Mesenchymal stem cell (in vitro differentiated cells and primary cell): ENCODE measurements at regions not wholly inside any gene's neighbourhood (a gene's known extent, or its start where the extent isn't known, plus 50 kb on each side); places are given as distances from the start of the nearest gene placed in this dataset.
A peak's percentile ranks its signal among the peaks of the same experiment; 100 is the strongest.

Source experiments
- DNase-seq: peaks from one replicate; pipeline ENCODE4 v3.0.0-alpha.2; 2013
- H2AFZ ChIP-seq: one replicate; pipeline ENCODE4 v1.6.1; 2013; ENCODE audit warnings: low read depth, mild to moderate bottlenecking, control low read depth, inconsistent platforms, low read length, moderate library complexity
- H2AK5ac ChIP-seq: 2 replicates; pipeline ENCODE4 v1.6.1; 2013; ENCODE audit warnings: low read length, moderate library complexity, mild to moderate bottlenecking, inconsistent platforms; ENCODE audit not compliant: severe bottlenecking
- H2BK120ac ChIP-seq: one replicate; pipeline ENCODE4 v1.6.1; 2013; ENCODE audit warnings: low read depth, mild to moderate bottlenecking, inconsistent platforms, low read length, moderate library complexity
- H2BK12ac ChIP-seq, 2 experiments: one replicate each; pipeline ENCODE4 v1.6.1; 2013; ENCODE audit warnings: inconsistent platforms in 2 of 2, low read length in 2 of 2, mild to moderate bottlenecking in 2 of 2, moderate library complexity in 2 of 2, control low read depth in 1 of 2
- H2BK15ac ChIP-seq: one replicate; pipeline ENCODE4 v1.6.1; 2013; ENCODE audit warnings: mild to moderate bottlenecking, low read depth, inconsistent platforms; ENCODE audit not compliant: poor library complexity, severe bottlenecking
- H2BK5ac ChIP-seq: 2 replicates; pipeline ENCODE4 v1.6.1; 2013; ENCODE audit warnings: low read depth, mild to moderate bottlenecking, low read length, control low read depth, inconsistent platforms; ENCODE audit not compliant: poor library complexity, severe bottlenecking
- H3K14ac ChIP-seq, 2 experiments: one replicate each; pipeline ENCODE4 v1.6.1; 2013; ENCODE audit warnings: inconsistent platforms in 2 of 2, low read length in 2 of 2, control low read depth in 1 of 2, mild to moderate bottlenecking in 1 of 2, moderate library complexity in 1 of 2
- H3K18ac ChIP-seq, 2 experiments: one replicate each; pipeline ENCODE4 v1.6.1; 2013; ENCODE audit warnings: inconsistent platforms in 2 of 2, low read length in 2 of 2, control low read depth in 1 of 2, low read depth in 1 of 2, mild to moderate bottlenecking in 1 of 2
- H3K23ac ChIP-seq, 2 experiments: one replicate each; pipeline ENCODE4 v1.6.1; 2013; ENCODE audit warnings: inconsistent platforms in 2 of 2, low read length in 2 of 2, mild to moderate bottlenecking in 2 of 2, moderate library complexity in 2 of 2, control low read depth in 1 of 2
- H3K27ac ChIP-seq: 2 replicates; pipeline ENCODE4 v1.5.1; 2013; ENCODE audit warnings: mild to moderate bottlenecking, moderate library complexity, low read length, control low read depth, inconsistent platforms; ENCODE audit not compliant: poor library complexity, severe bottlenecking
- H3K27me3 ChIP-seq, 2 experiments: 2 replicates each; pipeline versions ENCODE4 v1.6.1 to v1.7.0; 2013; ENCODE audit warnings: low read length in 2 of 2, mild to moderate bottlenecking in 2 of 2, moderate library complexity in 2 of 2, control low read depth in 1 of 2, inconsistent platforms in 1 of 2; ENCODE audit not compliant: control insufficient read depth in 1 of 2, insufficient read depth in 1 of 2
- H3K36me3 ChIP-seq, 2 experiments: 2 replicates each; pipeline versions ENCODE4 v1.6.1 to v1.7.0; 2013; ENCODE audit warnings: low read length in 2 of 2, control low read depth in 1 of 2, inconsistent platforms in 1 of 2, low read depth in 1 of 2, mild to moderate bottlenecking in 1 of 2; ENCODE audit not compliant: insufficient read depth in 2 of 2, control insufficient read depth in 1 of 2
- H3K4ac ChIP-seq, 2 experiments: one replicate each; pipeline ENCODE4 v1.6.1; 2013; ENCODE audit warnings: inconsistent platforms in 2 of 2, low read length in 2 of 2, mild to moderate bottlenecking in 2 of 2, moderate library complexity in 2 of 2, control low read depth in 1 of 2, low read depth in 1 of 2
- H3K4me1 ChIP-seq: 2 replicates; pipeline ENCODE4 v1.6.1; 2013; ENCODE audit warnings: low read depth, low read length, control low read depth; ENCODE audit not compliant: control insufficient read depth, insufficient read depth
- H3K4me2 ChIP-seq: 2 replicates; pipeline ENCODE4 v1.6.1; 2013; ENCODE audit warnings: low read length, mild to moderate bottlenecking, inconsistent platforms; ENCODE audit not compliant: poor library complexity, severe bottlenecking
- H3K4me3 ChIP-seq, 2 experiments: 2 replicates each; pipeline versions ENCODE4 v1.5.1 to v1.7.0; 2013; ENCODE audit warnings: low read length in 2 of 2, mild to moderate bottlenecking in 2 of 2, control low read depth in 1 of 2, low read depth in 1 of 2; ENCODE audit not compliant: insufficient read depth in 1 of 2
- H3K79me1 ChIP-seq: replicated peaks from 2 replicates; pipeline ENCODE4 v1.6.1; 2013; ENCODE audit warnings: mild to moderate bottlenecking, control low read depth, low read length, inconsistent platforms; ENCODE audit not compliant: poor library complexity, severe bottlenecking
- H3K9ac ChIP-seq: 2 replicates; pipeline ENCODE4 v1.7.0; 2013; ENCODE audit warnings: mild to moderate bottlenecking, low read length, moderate library complexity
- H3K9me3 ChIP-seq: 2 replicates; pipeline ENCODE4 v1.7.0; 2013; ENCODE audit warnings: mild to moderate bottlenecking, low read length; ENCODE audit not compliant: control insufficient read depth
- H4K8ac ChIP-seq: one replicate; pipeline ENCODE4 v1.6.1; 2013; ENCODE audit warnings: inconsistent platforms, mild to moderate bottlenecking, low read length, moderate library complexity
- H4K91ac ChIP-seq: one replicate; pipeline ENCODE4 v1.6.1; 2013; ENCODE audit warnings: mild to moderate bottlenecking, low read length, inconsistent platforms
- WGBS: methylation state at CpG from one replicate; pipeline ENCODE4 v1.1.7; 2013; ENCODE audit warnings: mixed read lengths; 5-methylcytosine and 5-hydroxymethylcytosine counted together

GRCh38 chr18:29176681-29177080 is 999.8 kb upstream of the CDH2 start:
- H2AFZ ChIP-seq: no peak overlapping the region
- no peaks in the 10 kb centered on the region for H3K79me1 ChIP-seq
- H3K9me3 ChIP-seq: no peaks in the 10 kb centered on the region
- H3K4me3 ChIP-seq: no peak overlapping the region
- H3K4me2 ChIP-seq: no peak overlapping the region
- no peaks in the 10 kb centered on the region for H3K4me1 ChIP-seq
- H2BK120ac ChIP-seq: no peak overlapping the region
- H4K91ac ChIP-seq: no peak overlapping the region
- no peak overlapping the region for H3K27ac ChIP-seq
- H2BK12ac ChIP-seq: no peak overlapping the region
- H2BK15ac ChIP-seq: no peak overlapping the region
- H3K18ac ChIP-seq: no peak overlapping the region
- H3K27me3 ChIP-seq: no peaks in the 10 kb centered on the region
- no peak overlapping the region for H3K14ac ChIP-seq
- H2AK5ac ChIP-seq: no peak overlapping the region
- no peak overlapping the region for H4K8ac ChIP-seq
- no peak for DNase-seq
- H3K36me3 ChIP-seq: no peaks in the 10 kb centered on the region
- no peak overlapping the region for H3K4ac ChIP-seq
- no peak overlapping the region for H2BK5ac ChIP-seq
- no peak overlapping the region for H3K9ac ChIP-seq
- H3K23ac ChIP-seq: no peak overlapping the region
- no CpG with 5 or more reads among the region's 1 CpG for WGBS

GRCh38 chr18:29174891-29175290 is 998.0 kb upstream of the CDH2 start:
- no peak overlapping the region for H4K91ac ChIP-seq
- H2BK12ac ChIP-seq: no peak overlapping the region
- no peaks in the 10 kb centered on the region for H3K9me3 ChIP-seq
- no peak overlapping the region for H2AK5ac ChIP-seq
- no peak overlapping the region for H2BK120ac ChIP-seq
- H3K79me1 ChIP-seq: no peaks in the 10 kb centered on the region
- H2BK5ac ChIP-seq: no peak overlapping the region
- H3K14ac ChIP-seq: no peak overlapping the region
- H3K4ac ChIP-seq: no peak overlapping the region
- peak overlapping the region in 1 of 2 experiments; percentile 37 for H3K18ac ChIP-seq
- H4K8ac ChIP-seq: no peak overlapping the region
- no peak overlapping the region for H2BK15ac ChIP-seq
- DNase-seq: no peak
- H3K4me1 ChIP-seq: no peaks in the 10 kb centered on the region
- no peak overlapping the region for H3K9ac ChIP-seq
- no peak overlapping the region for H3K4me3 ChIP-seq
- no peaks in the 10 kb centered on the region for H3K36me3 ChIP-seq
- peak overlapping the region; percentile 29 for H2AFZ ChIP-seq
- no peak overlapping the region for H3K27ac ChIP-seq
- H3K4me2 ChIP-seq: no peak overlapping the region
- H3K27me3 ChIP-seq: no peaks in the 10 kb centered on the region
- H3K23ac ChIP-seq: no peak overlapping the region
- 87% methylated on average over 3 of the region's 3 CpGs for WGBS

- no peak for DNase-seq
- H3K79me1 ChIP-seq: no peaks in the 10 kb centered on the region
- H3K4me2 ChIP-seq: no peak overlapping the region
- H2AK5ac ChIP-seq: no peak overlapping the region
- no peak overlapping the region for H3K4me3 ChIP-seq
- peaks cover 3% of the 10 kb centered on the region for H3K9me3 ChIP-seq
- no peak overlapping the region for H2BK12ac ChIP-seq
- H4K8ac ChIP-seq: no peak overlapping the region
- H3K27ac ChIP-seq: no peak overlapping the region
- H3K36me3 ChIP-seq: no peaks in the 10 kb centered on the region
- no peaks in the 10 kb centered on the region for H3K27me3 ChIP-seq
- H3K18ac ChIP-seq: no peak overlapping the region
- H2BK120ac ChIP-seq: no peak overlapping the region
- WGBS: 64% methylated on average over 1 of the region's 1 CpG
- H3K4ac ChIP-seq: no peak overlapping the region
- no peak overlapping the region for H3K23ac ChIP-seq
- no peaks in the 10 kb centered on the region for H3K4me1 ChIP-seq
- H3K14ac ChIP-seq: no peak overlapping the region
- H2AFZ ChIP-seq: no peak overlapping the region
- no peak overlapping the region for H4K91ac ChIP-seq
- no peak overlapping the region for H2BK15ac ChIP-seq
- H3K9ac ChIP-seq: peak overlapping the region; percentile 23
- H2BK5ac ChIP-seq: no peak overlapping the region
These were observed 995.8 kb upstream of the CDH2 start for GRCh38 chr18:29172756-29173067.

GRCh38 chr18:29171892-29172755 is 995.2 kb upstream of the CDH2 start:
- Histone ChIP-seq H3K4me1 (no peaks in the 10 kb centered on the region), H2BK12ac (no peak overlapping the region), H4K91ac (peak overlapping the region; percentile 4), H3K9ac (peak overlapping the region; percentile 23), H2BK5ac (no peak overlapping the region), H2AFZ (no peak overlapping the region), H3K4me3 (peak overlapping the region in 1 of 2 experiments; percentile 11), H2BK120ac (peak overlapping the region; percentile 79), H3K79me1 (no peaks in the 10 kb centered on the region), H3K14ac (no peak overlapping the region), H2AK5ac (no peak overlapping the region), H3K9me3 (peaks cover 3% of the 10 kb centered on the region), H3K27ac (no peak overlapping the region), H3K27me3 (no peaks in the 10 kb centered on the region), H4K8ac (no peak overlapping the region), H3K4me2 (no peak overlapping the region), H3K18ac (peak overlapping the region in 1 of 2 experiments; percentile 13), H2BK15ac (no peak overlapping the region), H3K23ac (no peak overlapping the region), H3K4ac (peak overlapping the region in 1 of 2 experiments; percentile 19), H3K36me3 (no peaks in the 10 kb centered on the region)
- 70% methylated on average over 5 of the region's 5 CpGs for WGBS
- DNase-seq: peak; percentile 51
